ENCODE measurements at regions not wholly inside any gene's neighbourhood (a gene's known extent, or its start where the extent isn't known, plus 50 kb on each side); places are given as distances from the start of the nearest gene placed in this dataset.

DNA sequence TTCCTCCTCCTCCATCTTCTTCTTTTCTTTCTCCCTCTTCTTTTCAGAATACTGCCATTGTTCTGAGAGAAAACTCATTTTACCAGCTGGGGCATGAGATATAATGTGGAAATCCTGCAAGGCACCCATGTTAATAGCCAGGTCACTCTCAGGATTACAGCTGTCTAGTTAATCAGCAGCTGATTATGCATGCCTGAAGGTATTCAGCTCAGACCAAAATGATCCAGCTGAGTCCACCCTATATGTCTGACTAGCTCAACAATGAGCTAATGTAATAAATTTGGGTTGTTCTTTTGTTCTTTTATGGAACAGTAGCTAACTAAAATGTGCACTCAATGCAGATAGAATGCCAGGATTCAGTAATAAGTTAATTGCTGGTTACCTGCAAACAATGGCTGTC, 441.4 kb downstream of the KDM5D start:
- H3K4me3 ChIP-seq (ENCODE audit: low read length), result no peak overlapping the region
- TF ChIP-seq, protein P1, sequence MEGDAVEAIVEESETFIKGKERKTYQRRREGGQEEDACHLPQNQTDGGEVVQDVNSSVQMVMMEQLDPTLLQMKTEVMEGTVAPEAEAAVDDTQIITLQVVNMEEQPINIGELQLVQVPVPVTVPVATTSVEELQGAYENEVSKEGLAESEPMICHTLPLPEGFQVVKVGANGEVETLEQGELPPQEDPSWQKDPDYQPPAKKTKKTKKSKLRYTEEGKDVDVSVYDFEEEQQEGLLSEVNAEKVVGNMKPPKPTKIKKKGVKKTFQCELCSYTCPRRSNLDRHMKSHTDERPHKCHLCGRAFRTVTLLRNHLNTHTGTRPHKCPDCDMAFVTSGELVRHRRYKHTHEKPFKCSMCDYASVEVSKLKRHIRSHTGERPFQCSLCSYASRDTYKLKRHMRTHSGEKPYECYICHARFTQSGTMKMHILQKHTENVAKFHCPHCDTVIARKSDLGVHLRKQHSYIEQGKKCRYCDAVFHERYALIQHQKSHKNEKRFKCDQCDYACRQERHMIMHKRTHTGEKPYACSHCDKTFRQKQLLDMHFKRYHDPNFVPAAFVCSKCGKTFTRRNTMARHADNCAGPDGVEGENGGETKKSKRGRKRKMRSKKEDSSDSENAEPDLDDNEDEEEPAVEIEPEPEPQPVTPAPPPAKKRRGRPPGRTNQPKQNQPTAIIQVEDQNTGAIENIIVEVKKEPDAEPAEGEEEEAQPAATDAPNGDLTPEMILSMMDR (conservative IDR thresholded peaks at IDR 0.05; ENCODE audit: low read length), result no peak
- no peak for DNase-seq (ENCODE audit: low read depth)

DNA sequence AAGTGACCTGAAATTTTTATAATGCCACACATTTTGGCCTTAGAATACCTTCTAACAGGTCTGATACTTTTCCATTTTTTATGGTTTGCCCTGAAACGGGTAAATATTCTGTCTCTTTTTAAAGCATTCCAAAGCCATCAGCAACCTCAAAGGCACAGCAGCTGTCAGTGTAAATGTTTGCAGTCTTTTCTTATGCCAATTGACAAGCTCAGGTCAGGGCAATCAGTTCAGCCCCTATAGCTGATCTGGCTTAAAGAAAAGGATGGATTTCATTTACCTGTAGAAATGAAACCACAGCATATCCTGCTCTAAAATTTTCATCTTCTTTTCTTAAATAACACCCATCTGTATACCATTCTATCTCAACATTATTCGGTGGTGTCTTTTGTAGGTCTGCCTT, 453.6 kb downstream of the KDM5D start:
- DNase-seq (ENCODE audit: low read depth), result no peak
- H3K4me3 ChIP-seq (ENCODE audit: low read length), result no peak overlapping the region
- TF ChIP-seq, protein P1 (conservative IDR thresholded peaks at IDR 0.05; ENCODE audit: low read length), result no peak

DNA sequence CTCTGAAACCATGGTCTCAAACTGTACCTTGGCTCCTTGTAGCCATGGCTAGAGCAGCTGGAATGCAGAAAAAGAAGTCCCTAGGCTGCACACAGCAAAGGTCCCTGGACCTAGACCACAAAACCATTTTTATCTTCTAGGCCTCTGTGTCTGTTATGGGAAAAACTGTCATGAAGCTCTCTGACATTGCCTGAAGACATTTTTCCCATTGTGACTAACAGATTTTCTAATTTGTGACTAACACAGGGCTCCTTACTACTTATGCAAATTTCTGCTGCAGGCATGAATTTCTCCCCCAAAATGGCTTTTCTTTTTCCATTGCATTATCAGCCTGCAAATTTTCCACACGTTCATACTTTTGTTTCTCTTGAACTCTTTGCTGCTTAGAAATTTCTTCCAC, 470.4 kb downstream of the KDM5D start:
- TF ChIP-seq, protein P1 (conservative IDR thresholded peaks at IDR 0.05; ENCODE audit: low read length), result no peak

DNA sequence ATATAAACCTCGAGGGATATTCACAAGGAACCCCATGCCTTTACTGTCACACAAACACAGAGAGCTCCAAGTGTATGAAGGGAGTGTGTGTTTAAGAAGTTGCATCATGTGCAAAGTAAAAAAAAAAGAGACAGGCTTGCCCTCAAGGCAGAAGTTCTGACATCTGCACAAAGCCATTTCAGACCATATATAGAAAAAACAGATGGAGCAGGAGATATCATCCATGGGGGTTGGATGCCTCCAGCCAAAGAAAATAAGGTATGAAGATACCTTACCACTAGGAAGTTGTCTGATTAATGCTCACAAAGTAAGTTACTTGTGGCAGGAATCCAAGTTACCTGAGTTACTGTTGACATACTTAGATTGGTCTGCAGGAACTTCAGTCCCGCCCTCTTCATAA, 476.2 kb downstream of the KDM5D start:
- TF ChIP-seq, protein P1 (conservative IDR thresholded peaks at IDR 0.05; ENCODE audit: low read length), result no peak

More for the DNA sequence above, 470.4 kb downstream of the KDM5D start:
- DNase-seq (ENCODE audit: low read depth), result no peak
- no peak overlapping the region for H3K4me3 ChIP-seq (ENCODE audit: low read length)

DNA sequence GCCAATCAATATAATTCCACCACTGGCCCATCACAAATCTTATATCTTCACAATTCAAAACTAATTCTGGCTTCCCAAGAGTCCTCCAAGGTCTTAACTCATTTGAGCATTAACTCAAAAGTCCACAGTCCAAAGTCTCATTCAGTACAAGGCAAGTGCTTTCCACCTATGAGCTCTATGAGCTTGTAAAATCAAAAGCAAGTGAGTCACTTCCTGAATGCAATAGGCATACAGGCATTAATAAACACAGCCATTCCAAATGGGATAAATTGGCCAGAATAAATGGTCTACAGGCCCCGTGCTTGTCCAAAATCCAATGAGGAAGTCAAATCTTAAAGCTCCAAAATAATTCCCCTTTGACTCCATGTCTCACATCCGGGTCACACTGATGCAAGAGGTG, 479.1 kb downstream of the KDM5D start:
- TF ChIP-seq, protein P1 (conservative IDR thresholded peaks at IDR 0.05; ENCODE audit: low read length), result no peak
- H3K4me3 ChIP-seq (ENCODE audit: low read length), result no peak overlapping the region
- DNase-seq (ENCODE audit: low read depth), result no peak

More for the DNA sequence above, 476.2 kb downstream of the KDM5D start:
- no peak overlapping the region for H3K4me3 ChIP-seq (ENCODE audit: low read length)
- DNase-seq (ENCODE audit: low read depth), result no peak

DNA sequence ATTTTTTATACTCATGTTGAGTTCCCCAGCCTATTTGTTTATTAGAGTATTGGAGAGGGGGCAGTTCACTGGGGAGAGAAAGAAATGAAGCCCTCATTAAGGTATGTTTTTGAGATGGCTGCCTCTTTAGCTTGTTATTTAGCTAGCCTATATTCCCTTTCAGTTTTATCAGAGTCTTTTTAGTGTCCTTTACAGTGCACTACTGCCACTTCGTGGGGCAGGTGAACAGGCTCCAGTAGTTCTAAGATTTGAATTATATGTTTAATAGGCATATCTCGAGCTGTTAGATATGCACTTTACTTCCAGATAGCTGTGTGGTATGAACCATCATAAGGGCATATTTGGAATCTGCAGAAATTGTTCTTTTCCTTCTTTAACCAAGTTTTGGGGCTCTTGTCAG, 482.2 kb downstream of the KDM5D start:
- no peak overlapping the region for H3K4me3 ChIP-seq (ENCODE audit: low read length)
- no peak for DNase-seq (ENCODE audit: low read depth)
- TF ChIP-seq, protein P1 (conservative IDR thresholded peaks at IDR 0.05; ENCODE audit: low read length), result no peak

DNA sequence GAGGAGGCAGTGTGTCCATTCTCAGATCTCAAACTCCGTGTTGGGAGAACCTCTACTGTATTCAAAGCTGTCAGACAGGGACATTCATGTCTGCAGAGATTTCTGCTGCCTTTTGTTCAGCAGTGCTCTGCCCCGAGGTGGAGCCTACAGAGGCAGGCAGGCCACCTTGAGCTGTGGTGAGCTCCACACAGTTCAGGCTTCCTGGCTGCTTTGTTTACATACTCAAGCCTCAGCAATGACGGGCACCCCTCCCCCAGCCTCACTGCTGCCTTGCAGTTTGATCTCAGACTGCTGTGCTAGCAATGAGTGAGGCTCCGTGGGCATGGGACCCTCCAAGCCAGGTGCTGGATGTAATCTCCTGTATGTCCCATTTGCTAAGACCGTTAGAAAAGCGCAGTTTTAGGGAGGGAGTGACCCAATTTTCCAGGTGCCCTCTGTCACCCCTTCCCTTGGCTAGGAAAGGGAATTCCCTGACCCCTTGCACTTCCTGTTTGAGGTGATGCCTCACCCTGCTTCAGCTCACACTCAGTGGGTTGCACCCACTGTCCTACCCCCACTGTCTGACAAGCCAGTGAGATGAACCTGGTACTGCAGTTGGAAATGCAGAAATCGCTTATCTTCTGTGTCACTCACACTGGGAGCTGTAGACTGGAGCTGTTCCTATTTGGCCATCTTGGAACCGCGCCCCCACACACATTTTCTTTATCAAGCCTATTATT, 458.9 kb upstream of the HSFY2 start:
- TF ChIP-seq, protein P1 (conservative IDR thresholded peaks at IDR 0.05; ENCODE audit: low read length), result no peak
- no peak overlapping the region for H3K4me3 ChIP-seq (ENCODE audit: low read length)
- no peak for DNase-seq (ENCODE audit: low read depth)

Measured in AG10803 (cell line).